GM19238 (cell line): ENCODE measurements at regions not wholly inside any gene's neighbourhood (a gene's known extent, or its start where the extent isn't known, plus 50 kb on each side); places are given as distances from the start of the nearest gene placed in this dataset.
"Not testable (repeated sequence)": the region's sequence is repeated elsewhere in the genome, so short reads cannot be mapped to it uniquely, and the experiment has no call there.

Source experiments
- DNase-seq: peaks from one replicate; pipeline ENCODE4 v3.0.0; 2011; ENCODE audit warnings: low spot score; ENCODE audit not compliant: insufficient read length

DNA sequence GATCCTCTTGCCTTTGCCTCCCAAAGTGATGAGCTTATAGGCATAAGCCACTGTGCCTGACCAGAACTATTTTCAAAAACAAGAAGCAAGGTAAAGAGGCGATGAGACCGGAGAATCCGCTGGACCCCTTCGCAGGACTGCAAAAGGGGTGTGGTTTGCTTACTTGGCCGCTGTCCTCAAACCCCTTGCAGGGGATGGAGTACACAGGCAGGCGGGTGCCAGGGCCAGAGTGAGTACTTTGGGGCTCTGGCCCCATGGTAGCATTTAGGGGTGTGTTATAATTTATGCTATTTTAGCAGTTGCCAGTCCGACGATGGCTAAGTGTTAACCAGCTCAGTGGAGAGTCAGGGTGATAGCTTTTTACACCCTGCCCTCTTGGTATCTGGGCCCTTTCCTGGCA, 1454.9 kb downstream of the HACE1 start:
- no peak for DNase-seq

DNA sequence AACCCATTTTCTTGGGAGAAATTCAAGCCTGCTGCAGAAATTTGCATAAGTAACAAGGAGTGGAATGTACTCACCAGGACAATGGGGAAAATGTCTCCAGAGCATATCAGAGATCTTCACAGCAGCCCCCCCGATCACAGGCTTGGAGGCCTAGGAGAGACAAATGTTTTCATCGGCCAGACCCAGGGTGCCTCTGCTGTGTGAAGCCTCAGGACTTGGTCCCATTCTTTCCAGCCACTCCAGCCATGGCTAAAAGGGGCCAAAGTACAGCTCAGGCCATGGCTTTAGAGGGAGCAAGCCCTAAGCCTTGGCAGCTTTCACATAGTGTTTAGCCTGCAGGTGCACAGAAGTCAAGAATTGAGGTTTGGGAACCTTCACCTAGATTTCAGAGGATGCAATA, 1463.0 kb downstream of the HACE1 start:
- no peak for DNase-seq

DNA sequence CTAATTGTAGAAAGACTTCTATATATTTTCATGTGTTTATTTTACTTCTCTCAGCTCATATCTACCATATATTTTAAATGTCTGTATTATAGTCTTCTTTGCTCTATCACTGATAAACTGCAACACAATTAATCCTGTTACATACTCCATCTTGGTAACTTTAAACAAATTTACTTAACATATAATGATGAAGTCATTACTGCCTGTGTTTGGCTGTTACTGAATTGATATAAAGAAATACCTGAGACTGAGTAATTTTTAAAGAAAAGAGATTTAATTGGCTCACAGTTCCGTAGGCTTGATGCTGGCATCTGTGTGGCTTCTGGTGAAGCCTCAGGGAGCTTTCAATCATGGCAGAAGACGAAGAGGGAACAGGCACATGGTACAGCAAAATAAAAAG, 1480.4 kb downstream of the HACE1 start:
- DNase-seq, result no peak

DNA sequence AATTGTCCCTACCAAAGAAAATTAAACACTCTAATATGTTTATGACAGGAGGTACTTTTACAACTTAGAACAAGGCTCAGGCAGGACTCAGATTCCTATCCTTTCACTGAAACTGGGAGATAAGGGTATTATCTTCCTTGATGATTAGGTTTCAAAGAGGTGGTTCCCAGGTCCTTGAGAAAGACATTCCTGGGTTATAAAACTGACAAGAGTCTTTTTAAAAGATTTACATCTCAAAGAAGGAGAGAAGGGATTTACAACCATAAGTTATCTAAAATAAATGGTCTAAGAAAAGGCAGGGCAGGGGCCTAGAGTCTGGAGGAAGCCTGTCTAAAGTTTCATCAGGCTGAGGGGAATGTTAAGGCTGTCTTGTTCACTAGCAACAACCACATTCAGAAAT, 1492.5 kb downstream of the HACE1 start:
- DNase-seq, result no peak

DNA sequence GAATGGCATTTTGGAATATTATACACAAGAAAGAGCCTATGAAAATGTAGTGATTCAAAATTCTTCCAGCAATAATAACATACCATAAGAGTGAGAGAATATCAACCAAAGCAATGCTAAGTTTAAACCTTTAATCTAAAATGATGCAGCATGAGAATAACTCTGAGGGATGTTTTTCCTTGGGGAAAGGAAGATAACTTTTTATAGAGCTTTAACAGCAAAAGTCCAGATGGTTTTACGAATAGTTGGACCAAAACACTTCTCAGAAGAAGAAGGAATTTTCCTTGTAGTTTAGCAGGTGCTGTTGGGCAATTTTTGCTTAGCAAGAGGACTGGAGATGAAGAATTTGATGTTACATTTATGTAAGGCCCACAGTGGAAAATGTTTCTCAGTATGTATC, 1503.2 kb downstream of the HACE1 start:
- no peak for DNase-seq

DNA sequence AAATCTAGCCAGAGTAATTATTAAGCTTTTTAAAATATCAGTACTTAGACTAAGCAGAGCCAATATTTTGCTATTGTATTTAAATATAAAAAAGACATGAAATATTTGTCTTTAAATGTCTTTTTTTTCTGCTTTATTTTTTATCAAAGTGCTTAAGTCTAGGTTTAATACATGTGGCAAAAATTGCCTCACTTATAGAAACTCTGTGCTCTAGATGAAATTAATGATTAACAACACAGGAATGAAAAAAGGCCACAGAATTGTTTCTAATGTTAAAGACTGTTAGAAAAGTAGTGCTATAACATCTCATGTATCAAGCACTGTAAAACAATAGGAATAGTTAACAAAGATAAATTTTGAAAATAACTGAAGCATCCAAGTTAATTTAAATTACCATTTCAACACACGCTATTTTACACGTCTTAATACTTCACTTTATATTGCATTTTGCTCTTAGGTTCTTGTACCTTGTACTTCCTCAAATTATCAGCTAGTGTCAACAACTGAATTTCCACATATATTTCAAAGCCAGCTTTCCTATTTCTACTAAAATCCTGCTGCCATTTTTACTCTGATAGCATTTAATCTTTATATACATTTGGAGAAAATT, 1515.1 kb downstream of the HACE1 start:
- no peak for DNase-seq

DNA sequence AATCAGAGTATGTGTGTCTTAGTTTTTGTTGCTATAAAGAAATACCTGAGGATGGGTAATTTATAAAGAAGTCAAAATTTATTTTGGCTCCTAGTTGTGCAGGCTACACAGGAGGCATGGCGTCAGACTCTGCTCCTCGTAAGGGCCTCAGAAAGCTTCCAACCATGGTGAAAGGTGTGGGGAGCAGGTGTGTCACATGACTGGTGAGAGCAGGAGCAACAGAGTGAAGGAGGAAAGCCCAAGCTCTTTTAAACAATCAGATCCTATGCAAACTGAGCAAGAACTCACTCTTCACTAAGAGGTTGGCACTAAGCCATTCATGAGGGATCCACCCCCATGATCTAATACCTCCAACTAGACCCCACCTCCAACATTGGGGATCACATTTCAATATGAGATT, 1524.3 kb downstream of the HACE1 start:
- no peak for DNase-seq

DNA sequence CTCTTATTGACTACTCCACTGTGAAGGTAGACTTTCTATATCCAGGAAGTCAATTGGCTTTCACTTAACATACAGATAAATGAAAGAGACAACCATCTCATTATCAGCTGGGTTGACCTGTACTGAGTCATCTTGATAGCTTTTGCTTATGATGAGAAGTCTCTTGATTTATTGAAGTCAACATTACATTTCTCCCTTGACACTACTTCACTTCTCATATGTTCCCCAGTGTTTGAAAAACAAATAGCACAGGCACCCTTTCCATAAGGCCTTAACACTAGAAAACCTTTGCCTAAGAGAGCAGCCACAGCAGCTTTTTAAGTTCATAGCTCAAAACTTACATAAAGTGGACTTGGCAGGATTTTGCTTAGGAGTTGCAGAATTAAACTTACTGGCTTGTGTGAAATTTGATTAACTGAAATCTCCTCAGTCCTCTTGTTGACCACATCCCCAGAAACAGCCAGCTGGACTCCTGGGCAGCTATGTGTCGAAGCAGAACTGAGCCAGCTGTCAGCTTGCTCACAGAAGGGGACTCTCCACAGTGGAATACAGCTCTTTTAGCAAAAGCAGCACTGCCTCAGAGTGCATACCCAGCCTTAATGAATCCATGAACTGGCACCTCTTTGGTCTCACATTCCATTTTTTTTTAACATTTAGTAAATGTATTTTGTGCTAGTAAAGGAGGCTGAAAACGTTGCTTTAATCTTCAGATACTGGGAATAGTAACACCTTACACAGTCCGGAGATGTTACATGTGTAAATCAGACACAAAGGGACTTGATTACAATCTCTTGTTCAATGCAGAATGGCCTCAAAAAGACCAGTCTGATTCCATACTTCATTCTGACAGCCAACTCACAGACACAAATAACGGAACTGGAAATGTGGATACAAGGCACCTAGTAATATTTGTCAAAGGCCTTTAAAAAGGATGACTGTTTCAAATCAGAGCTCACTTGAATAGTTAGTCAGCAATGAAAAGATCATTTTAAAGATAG, 1532.7 kb downstream of the HACE1 start:
- no peak for DNase-seq

DNA sequence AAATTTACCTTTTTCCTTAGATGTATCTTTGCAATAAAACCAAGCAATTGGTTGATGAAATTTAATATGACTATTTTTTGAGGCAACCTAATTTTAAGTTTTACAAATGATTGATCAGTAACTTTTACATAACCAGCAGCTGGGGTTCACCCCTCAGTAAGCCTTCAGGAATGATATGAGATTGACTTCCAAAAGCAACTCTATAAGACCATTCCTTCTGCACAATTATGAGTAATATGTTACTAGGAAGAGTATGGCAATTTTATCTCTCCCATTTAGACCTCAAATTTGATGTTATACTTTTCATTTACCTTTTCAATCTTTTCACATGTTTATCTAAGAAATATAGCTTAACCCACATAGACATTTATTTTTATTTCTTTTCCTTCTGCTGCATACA, 1546.3 kb downstream of the HACE1 start:
- DNase-seq, result no peak

DNA sequence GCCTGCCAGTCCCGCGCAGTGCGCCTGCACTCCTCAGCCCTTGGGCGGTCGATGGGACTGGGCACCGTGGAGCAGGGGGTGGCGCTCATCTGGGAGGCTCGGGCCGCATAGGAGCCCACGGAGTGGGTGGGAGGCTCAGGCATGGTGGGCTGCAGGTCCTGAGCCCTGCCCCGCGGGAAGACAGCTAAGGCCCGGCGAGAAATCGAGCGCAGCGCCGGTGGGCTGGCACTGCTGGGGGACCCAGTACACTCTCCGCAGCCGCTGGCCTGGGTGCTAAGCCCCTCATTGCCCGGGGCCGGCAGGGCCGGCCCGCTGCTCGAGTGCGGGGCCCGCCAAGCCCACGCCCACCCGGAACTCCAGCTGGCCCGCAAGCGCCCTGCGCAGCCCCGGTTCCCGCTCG, 1565.3 kb downstream of the HACE1 start:
- DNase-seq, result not testable (repeated sequence)

DNA sequence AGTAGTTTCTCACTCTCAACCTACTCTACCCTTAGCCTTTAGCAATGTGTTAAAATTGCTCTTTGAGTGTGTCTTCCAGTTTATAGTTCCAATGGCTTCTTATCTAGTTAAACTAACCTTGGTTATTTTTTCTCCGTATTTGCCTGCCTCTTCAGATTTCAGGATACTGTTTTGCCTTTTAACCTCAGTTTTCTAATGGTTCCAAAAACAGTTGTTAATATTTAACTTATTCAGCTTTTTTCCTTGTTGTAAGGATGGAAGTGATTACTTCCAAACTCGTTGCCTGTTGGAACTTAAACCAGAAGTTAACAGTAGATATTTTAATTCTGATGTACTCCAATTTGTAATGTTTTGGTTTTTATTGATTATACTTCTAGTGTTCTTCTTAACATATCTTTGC, 1574.9 kb downstream of the HACE1 start:
- DNase-seq, result no peak

DNA sequence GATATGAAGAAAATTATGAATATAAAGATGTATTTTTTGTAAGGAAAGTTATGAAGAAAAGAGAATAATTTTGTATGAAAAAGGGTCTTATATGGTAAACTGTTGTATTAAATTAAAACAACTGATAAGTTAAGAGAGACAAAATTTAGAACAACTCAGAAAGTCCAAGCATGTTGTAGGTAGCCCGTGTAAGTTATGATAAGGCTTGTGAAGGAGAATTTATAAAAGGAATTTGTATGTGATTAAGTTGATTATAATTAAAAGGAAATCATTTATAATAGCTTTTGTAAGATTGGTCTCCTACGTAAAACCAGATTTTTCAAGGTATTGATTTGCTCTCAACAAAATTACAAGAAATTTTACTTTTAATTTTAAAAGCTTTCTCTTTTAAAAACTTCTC, 1579.3 kb downstream of the HACE1 start:
- DNase-seq, result no peak

DNA sequence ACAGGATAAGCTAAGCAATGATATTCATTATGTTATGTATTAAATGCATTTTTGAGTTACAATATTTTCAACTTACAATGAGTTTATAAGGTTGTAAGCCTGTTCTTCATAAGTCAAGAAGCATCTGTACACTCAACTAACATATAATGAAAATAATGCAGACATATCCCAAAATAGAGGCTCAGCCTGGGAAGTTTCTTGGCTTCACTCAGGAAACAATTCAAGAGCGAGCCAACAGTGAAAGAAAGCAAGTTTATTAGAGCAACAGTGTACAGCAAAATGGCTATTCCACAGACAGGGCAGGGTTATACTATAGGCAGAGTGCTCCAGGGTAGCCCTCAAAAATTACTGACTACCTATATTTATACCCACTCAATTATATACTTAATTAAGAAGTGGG, 1581.8 kb downstream of the HACE1 start:
- DNase-seq, result no peak

DNA sequence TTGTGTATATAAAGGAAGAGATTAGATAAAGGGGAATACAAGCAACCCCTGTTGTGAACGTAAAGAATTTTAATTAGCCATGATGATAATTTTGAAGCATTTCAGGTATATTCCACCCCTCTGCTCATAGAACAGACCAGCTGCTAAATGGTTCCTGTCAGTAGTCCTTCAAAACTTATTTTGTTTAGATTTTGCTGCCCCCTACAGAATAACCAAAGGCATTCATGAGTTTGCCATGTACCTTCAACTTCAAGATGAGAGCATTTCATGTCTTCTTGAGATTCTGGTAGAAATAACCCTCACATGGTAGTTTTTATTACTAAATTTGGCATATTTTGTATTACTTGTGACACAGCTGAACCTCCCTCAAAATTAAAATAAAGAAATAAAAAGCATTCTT, 1586.7 kb downstream of the HACE1 start:
- no peak for DNase-seq

DNA sequence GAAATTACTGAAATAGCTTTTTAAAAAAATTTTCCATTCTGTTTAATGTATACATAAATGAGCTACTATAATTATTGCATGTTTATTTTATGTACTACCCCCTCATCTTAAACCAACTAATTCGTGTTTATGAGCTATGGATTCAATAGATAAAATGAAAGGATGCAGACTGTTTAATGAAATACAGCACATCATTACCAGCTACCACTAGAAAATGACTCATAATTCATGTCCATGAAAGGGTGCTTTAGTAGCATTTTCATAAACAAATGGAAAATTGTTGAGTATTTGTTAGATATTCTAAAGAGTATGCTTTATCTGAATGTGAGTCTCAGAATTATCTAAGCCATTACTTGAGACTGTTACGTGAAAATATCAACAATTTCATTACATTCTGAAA, 1590.1 kb downstream of the HACE1 start:
- no peak for DNase-seq

DNA sequence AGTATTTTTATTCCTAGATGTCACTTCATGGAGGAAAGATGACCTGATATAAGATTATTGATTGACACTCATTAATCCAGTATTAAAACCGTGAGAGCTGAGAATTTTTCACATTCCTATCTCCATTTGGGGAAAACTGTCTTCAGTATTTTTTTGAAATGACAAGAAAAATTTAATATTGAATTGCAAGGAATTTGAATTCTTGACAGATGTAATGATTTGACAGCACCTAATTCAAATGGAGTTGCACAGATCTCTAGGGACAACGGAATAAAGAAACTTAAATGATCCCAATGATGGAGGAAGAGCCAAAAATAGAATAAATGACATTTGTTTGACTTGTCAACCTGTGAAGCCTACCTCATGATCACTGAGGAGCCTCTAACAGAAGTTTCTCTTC, 1591.4 kb downstream of the HACE1 start:
- DNase-seq, result no peak

DNA sequence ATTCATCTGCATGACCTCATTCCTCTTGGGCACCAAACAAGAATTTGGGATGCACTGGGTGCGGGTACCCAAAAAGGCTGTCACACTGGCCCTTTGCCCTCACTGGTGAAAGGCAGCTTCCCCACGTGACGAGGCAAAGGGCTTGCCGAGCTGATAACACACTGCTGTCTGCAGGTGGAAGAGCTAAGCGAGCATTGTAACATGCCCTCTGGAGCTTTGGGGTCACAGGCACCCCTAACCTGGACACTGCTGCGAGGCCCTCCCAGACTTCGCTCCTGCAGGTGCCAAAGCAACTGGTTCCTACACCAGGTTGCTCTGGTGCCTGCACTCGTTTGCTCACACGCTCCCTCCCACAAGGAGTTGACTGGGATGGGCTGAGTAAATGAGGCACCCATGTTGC, 1595.7 kb downstream of the HACE1 start:
- DNase-seq, result no peak

DNA sequence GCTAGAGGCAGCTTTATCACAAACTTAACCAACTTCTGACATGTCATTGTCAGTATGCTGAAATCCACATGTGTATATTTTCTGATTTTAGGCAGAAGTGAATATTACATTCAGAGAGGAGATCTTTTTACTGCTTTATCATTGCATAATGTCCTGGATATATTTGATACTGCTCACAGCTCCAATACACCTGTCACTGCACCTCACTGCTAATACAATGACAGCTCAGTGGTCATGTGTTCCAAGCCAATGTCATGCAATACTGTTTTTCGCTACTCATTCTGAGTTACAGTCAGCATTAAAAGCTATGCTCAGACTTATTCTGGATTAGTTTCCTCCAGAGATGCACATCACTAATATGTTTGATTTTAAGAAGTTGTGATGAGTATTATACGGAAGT, 1604.6 kb downstream of the HACE1 start:
- DNase-seq, result no peak

DNA sequence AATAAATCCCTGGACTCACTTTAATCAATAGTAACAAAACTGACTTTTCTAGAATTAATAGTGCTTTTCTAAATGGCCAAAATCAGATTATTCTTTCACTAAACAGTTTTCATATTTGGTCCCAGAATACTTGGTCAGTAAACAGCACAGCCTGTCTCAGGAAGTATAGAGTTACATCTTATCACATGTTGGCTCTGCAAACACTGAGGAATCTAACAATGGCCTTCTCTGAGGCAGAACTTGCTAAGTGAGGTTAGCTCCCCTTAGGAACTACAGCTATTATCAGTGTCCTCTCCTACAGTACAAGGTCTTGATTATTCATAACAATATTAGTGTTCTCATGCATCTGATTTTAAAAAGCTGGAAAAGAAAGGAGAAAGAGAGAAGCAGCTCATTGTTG, 1622.8 kb downstream of the HACE1 start:
- DNase-seq, result no peak

DNA sequence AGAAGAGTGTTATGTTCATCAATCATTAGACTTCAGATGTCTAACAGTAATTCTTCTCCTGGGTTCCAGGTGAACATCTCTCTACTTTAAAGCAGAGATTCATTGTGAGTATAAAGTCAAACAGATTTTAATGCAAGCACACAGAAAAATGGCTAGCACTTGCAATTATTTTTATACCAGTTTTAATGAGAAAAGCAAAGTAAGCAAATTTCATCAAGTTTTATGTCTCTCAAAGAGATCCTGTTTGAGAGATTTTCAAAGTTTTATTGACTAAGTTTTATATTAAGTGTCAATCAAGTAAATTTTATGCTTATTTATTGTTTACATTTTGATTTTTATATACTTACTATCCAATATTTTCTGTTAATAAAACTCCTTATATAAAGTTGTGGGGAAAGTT, 1628.5 kb downstream of the HACE1 start:
- no peak for DNase-seq

DNA sequence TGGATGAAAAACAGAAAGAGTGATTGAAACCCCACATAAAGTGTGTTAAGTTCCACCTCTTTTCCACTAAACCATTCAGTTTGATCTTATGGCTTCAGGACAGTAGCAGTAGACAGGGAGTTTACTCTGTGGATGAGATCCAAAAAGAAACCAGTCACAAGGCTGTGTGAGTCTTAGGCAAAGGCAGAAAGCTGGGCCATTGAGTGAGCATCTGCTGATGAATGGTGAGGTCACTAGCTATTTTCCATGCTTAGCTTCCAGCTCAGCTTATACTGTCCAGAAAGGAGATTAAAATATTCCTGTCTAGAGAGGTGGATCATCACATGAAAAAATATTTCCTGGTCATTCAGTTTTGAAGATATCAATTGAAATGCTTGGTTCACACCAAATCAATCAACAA, 1643.9 kb downstream of the HACE1 start:
- DNase-seq, result no peak

DNA sequence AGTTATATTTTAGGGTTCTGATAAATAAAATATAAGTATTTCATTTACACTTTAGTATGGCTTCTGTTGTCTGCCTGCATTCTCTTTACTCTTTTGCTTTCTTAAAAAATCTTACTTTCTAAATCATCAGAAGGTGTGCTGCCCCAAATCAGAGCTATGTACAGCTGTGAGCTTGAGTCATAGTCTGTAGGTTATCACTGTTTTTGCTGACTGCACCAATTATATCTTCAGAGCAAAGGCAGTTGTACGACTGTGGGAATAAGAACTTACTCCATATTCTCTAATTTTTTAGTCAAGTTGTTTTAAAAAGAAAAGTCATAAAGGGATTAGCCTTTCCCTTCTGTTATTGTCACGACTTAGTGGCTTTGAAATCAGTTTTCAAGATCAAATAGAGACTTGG, 1649.0 kb downstream of the HACE1 start:
- no peak for DNase-seq

DNA sequence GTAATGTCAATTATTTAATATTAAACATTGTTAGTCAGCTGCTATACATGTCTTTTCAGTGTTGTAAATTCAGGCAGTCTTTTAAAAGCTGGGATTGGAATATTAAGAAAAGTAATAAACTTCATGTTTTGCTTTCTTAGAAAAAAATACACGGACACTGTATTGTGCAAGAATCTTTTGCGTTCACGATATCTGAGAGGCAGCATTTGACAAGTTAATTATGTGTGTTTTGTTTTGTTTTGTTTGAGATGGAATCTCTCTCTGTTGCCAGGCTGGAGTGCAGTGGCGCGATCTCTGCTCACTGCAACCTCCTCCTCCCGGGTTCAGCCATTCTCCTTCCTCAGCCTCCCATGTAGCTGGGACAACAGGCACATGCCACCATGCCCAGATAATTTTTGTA, 1661.3 kb downstream of the HACE1 start:
- no peak for DNase-seq
